ENCODE measurements at regions not wholly inside any gene's neighbourhood (a gene's known extent, or its start where the extent isn't known, plus 50 kb on each side); places are given as distances from the start of the nearest gene placed in this dataset.

DNA sequence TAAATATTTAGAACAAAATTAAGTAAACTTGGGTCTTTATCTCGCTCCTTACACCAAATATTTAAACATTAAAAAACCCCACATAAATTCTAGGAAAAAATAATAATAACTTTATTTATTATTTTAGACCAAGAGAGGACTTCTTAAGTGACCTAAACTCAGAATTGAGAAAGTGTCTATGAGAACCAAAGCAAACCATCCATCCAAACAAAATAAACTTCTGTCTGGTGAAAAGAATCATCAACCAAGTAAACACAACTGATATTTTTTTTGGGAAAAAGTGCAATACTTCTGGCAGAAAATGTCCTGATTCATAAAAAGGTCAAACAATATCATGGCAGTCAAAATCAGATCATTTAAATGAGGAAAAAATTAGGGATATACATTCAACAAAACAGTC lies 533.0 kb downstream of the SPRY1 start:
- CTCF ChIA-PET = no interaction called here
- no peak overlapping the region for H3K9ac ChIP-seq
- H3K4me2 ChIP-seq = no peak overlapping the region
- no peaks in the 10 kb centered on the region for H3K9me2 ChIP-seq
- TF ChIP-seq FOXM1 (IDR thresholded peaks at IDR 0.05; ENCODE audit: low read depth) (no peak), NRF1 (IDR thresholded peaks at IDR 0.05; ENCODE audit: low read depth, low read length) (no peak), MXI1 (IDR thresholded peaks at IDR 0.05; ENCODE audit: low read depth, low read length) (no peak), RAD21 (IDR thresholded peaks at IDR 0.05; ENCODE audit: low read length) (no peak), SMC3 (IDR thresholded peaks at IDR 0.05; ENCODE audit: low read depth, low read length) (no peak), EP300 (IDR thresholded peaks at IDR 0.05; ENCODE audit: borderline replicate concordance in 1 of 2, low read depth in 1 of 2, low read length in 1 of 2) (no peak), TCF12 (IDR thresholded peaks at IDR 0.05) (no peak), GABPA (IDR thresholded peaks at IDR 0.05; ENCODE audit: low read depth) (no peak)
- TF ChIP-seq, protein P1, sequence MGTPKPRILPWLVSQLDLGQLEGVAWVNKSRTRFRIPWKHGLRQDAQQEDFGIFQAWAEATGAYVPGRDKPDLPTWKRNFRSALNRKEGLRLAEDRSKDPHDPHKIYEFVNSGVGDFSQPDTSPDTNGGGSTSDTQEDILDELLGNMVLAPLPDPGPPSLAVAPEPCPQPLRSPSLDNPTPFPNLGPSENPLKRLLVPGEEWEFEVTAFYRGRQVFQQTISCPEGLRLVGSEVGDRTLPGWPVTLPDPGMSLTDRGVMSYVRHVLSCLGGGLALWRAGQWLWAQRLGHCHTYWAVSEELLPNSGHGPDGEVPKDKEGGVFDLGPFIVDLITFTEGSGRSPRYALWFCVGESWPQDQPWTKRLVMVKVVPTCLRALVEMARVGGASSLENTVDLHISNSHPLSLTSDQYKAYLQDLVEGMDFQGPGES (IDR thresholded peaks at IDR 0.05; ENCODE audit: low read depth, low read length) = no peak
- DNase-seq = no peak
- H3F3A ChIP-seq (replicated peaks; ENCODE audit: insufficient read depth) = no peaks in the 10 kb centered on the region
- H4K20me1 ChIP-seq (ENCODE audit: insufficient read depth) = no peaks in the 10 kb centered on the region
- 66% methylated on average over 1 of the region's 1 CpG for WGBS (ENCODE audit: low lambda C conversion rate)
- POLR2A ChIA-PET = no interaction called here
- no peaks in the 10 kb centered on the region for H3K27me3 ChIP-seq (ENCODE audit: insufficient read depth)
- no peaks in the 10 kb centered on the region for H3K36me3 ChIP-seq (replicated peaks in 1 of 2; ENCODE audit: control insufficient read depth in 1 of 2, insufficient read depth in 2 of 2, low read length in 1 of 2)
- no peak overlapping the region for H3K4me3 ChIP-seq (ENCODE audit: low read depth in 2 of 2, low read length in 1 of 2)
- no peaks in the 10 kb centered on the region for H3K9me3 ChIP-seq
- no peak overlapping the region for H3K27ac ChIP-seq (ENCODE audit: low read depth in 2 of 2, low read length in 1 of 2)
- H2AFZ ChIP-seq (ENCODE audit: low read depth) = no peak overlapping the region
- H3K79me2 ChIP-seq (ENCODE audit: insufficient read depth) = no peaks in the 10 kb centered on the region
- no peaks in the 10 kb centered on the region; a peak in 2 of 4 replicates for H3K4me1 ChIP-seq (ENCODE audit: control insufficient read depth in 1 of 2, insufficient read depth in 2 of 2, low read depth in 1 of 2, low read length in 1 of 2)

DNA sequence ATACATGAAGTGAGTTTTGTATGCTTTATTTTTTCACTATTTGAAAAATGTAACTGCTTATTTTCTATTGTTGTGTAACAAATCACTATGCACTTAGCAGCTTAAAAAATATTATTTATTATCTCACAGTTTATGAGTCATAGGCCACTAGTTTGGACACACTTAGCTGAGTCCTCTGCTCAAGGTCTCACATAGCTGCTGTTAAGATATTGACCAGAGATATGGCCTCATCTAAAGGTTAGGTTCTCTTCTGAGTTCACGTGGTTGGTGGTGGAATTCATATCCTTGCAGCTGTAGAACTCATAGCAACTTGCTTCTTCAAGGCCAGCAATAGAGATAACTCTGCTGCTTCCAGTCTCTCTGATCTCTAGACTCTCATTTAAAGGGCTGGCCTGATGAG lies 534.4 kb downstream of the SPRY1 start:
- Histone ChIP-seq H3K27ac (ENCODE audit: low read depth in 2 of 2, low read length in 1 of 2) (no peak overlapping the region), H4K20me1 (ENCODE audit: insufficient read depth) (no peaks in the 10 kb centered on the region), H3K4me2 (no peak overlapping the region), H3F3A (replicated peaks; ENCODE audit: insufficient read depth) (no peaks in the 10 kb centered on the region), H3K27me3 (ENCODE audit: insufficient read depth) (no peaks in the 10 kb centered on the region), H3K4me3 (ENCODE audit: low read depth in 2 of 2, low read length in 1 of 2) (no peak overlapping the region), H3K9me2 (no peaks in the 10 kb centered on the region), H3K9me3 (no peaks in the 10 kb centered on the region), H3K9ac (no peak overlapping the region), H3K4me1 (ENCODE audit: control insufficient read depth in 1 of 2, insufficient read depth in 2 of 2, low read depth in 1 of 2, low read length in 1 of 2) (peaks cover 0 to under 1% of the 10 kb centered on the region in 2 experiments; a peak in 1 of 4 replicates), H2AFZ (ENCODE audit: low read depth) (no peak overlapping the region), H3K79me2 (ENCODE audit: insufficient read depth) (no peaks in the 10 kb centered on the region), H3K36me3 (replicated peaks in 1 of 2; ENCODE audit: control insufficient read depth in 1 of 2, insufficient read depth in 2 of 2, low read length in 1 of 2) (no peaks in the 10 kb centered on the region)
- no peak for DNase-seq
- TF ChIP-seq TCF12 (IDR thresholded peaks at IDR 0.05) = no peak
- TF ChIP-seq ELF1 (IDR thresholded peaks at IDR 0.05) = no peak
- no peak for TF ChIP-seq RAD21 (IDR thresholded peaks at IDR 0.05; ENCODE audit: low read length)
- TF ChIP-seq YY1 (IDR thresholded peaks at IDR 0.05; ENCODE audit: low read depth) = no peak
- TF ChIP-seq, protein P2, sequence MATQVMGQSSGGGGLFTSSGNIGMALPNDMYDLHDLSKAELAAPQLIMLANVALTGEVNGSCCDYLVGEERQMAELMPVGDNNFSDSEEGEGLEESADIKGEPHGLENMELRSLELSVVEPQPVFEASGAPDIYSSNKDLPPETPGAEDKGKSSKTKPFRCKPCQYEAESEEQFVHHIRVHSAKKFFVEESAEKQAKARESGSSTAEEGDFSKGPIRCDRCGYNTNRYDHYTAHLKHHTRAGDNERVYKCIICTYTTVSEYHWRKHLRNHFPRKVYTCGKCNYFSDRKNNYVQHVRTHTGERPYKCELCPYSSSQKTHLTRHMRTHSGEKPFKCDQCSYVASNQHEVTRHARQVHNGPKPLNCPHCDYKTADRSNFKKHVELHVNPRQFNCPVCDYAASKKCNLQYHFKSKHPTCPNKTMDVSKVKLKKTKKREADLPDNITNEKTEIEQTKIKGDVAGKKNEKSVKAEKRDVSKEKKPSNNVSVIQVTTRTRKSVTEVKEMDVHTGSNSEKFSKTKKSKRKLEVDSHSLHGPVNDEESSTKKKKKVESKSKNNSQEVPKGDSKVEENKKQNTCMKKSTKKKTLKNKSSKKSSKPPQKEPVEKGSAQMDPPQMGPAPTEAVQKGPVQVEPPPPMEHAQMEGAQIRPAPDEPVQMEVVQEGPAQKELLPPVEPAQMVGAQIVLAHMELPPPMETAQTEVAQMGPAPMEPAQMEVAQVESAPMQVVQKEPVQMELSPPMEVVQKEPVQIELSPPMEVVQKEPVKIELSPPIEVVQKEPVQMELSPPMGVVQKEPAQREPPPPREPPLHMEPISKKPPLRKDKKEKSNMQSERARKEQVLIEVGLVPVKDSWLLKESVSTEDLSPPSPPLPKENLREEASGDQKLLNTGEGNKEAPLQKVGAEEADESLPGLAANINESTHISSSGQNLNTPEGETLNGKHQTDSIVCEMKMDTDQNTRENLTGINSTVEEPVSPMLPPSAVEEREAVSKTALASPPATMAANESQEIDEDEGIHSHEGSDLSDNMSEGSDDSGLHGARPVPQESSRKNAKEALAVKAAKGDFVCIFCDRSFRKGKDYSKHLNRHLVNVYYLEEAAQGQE (IDR thresholded peaks at IDR 0.05; ENCODE audit: low read depth, low read length) = no peak
- ChIA-PET CTCF (no interaction called here), POLR2A (no interaction called here)
- WGBS (ENCODE audit: low lambda C conversion rate) = 64% methylated on average over 1 of the region's 1 CpG

All from SK-N-SH (cell line).